Neural crest cell (in vitro differentiated cells): ENCODE measurements at regions not wholly inside any gene's neighbourhood (a gene's known extent, or its start where the extent isn't known, plus 50 kb on each side); places are given as distances from the start of the nearest gene placed in this dataset.

Experiments
- DNase-seq: peaks from one replicate; pipeline ENCODE4 v3.0.0; 2021; ENCODE audit warnings: low read depth, mixed read lengths, low spot score
- H3K27ac Mint-ChIP-seq: one replicate; pipeline ENCODE4 v1.8.0; 2021; ENCODE audit warnings: mild to moderate bottlenecking, mixed read lengths; ENCODE audit not compliant: unreplicated experiment
- H3K27me3 Mint-ChIP-seq: 2 replicates; pipeline ENCODE4 v1.8.0; 2021; ENCODE audit warnings: low read depth, mild to moderate bottlenecking, mixed read lengths
- H3K36me3 Mint-ChIP-seq: 2 replicates; pipeline ENCODE4 v1.8.0; 2021; ENCODE audit warnings: low read depth, mild to moderate bottlenecking, mixed read lengths
- H3K4me1 Mint-ChIP-seq: 2 replicates; pipeline ENCODE4 v1.8.0; 2021; ENCODE audit warnings: mixed read lengths
- H3K4me3 Mint-ChIP-seq: one replicate; pipeline ENCODE4 v1.8.0; 2021; ENCODE audit warnings: mild to moderate bottlenecking, mixed read lengths
- H3K9me3 Mint-ChIP-seq: 2 replicates; pipeline ENCODE4 v1.8.0; 2021; ENCODE audit warnings: mixed read lengths
- TF ChIP-seq, protein P1 (sequence below): fragments of 200-600 bp; sonication (generic); conservative IDR thresholded peaks from 2 replicates; pipeline ENCODE4 v1.5.0; 2021; ENCODE audit warnings: antibody characterized with exemption, mild to moderate bottlenecking

- Mint-ChIP-seq H3K36me3 (no peaks in the 10 kb centered on the region), H3K4me3 (no peak overlapping the region), H3K27me3 (no peaks in the 10 kb centered on the region), H3K9me3 (no peaks in the 10 kb centered on the region), H3K4me1 (no peaks in the 10 kb centered on the region), H3K27ac (no peak overlapping the region)
- DNase-seq = no peak
- TF ChIP-seq, protein P1, sequence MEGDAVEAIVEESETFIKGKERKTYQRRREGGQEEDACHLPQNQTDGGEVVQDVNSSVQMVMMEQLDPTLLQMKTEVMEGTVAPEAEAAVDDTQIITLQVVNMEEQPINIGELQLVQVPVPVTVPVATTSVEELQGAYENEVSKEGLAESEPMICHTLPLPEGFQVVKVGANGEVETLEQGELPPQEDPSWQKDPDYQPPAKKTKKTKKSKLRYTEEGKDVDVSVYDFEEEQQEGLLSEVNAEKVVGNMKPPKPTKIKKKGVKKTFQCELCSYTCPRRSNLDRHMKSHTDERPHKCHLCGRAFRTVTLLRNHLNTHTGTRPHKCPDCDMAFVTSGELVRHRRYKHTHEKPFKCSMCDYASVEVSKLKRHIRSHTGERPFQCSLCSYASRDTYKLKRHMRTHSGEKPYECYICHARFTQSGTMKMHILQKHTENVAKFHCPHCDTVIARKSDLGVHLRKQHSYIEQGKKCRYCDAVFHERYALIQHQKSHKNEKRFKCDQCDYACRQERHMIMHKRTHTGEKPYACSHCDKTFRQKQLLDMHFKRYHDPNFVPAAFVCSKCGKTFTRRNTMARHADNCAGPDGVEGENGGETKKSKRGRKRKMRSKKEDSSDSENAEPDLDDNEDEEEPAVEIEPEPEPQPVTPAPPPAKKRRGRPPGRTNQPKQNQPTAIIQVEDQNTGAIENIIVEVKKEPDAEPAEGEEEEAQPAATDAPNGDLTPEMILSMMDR = no peak
Observed at GRCh38 chr1:104801344-104801743, 1051.6 kb downstream of the AMY1C start.

DNA sequence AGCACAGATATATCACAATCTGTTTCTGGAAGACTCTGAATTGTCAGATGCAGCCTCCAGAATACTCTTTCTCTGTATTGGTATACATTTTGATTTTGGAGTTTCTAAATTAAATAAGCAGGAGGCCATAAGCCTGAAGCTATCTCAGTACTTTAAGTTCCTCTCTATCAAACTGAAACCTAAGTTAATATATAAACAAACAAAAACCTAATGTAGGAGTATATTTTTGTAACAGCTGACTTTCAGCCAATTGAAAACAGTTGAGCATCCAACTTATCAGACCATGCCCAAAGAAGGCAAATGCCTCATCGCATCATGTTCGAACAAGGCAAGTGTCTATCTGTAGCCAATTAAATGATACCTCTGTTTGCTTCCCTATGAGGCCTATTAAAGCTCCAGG lies 1054.4 kb downstream of the AMY1C start:
- Mint-ChIP-seq H3K9me3 (no peaks in the 10 kb centered on the region), H3K27ac (no peak overlapping the region), H3K4me1 (no peaks in the 10 kb centered on the region), H3K27me3 (no peaks in the 10 kb centered on the region), H3K4me3 (no peak overlapping the region), H3K36me3 (no peaks in the 10 kb centered on the region)
- TF ChIP-seq, protein P1 = no peak
- DNase-seq = no peak

GRCh38 chr1:104807590-104807989 lies 1057.9 kb downstream of the AMY1C start:
- Mint-ChIP-seq H3K9me3 (no peaks in the 10 kb centered on the region), H3K27me3 (no peaks in the 10 kb centered on the region), H3K27ac (no peak overlapping the region), H3K4me3 (no peak overlapping the region), H3K36me3 (no peaks in the 10 kb centered on the region), H3K4me1 (no peaks in the 10 kb centered on the region)
- TF ChIP-seq, protein P1 = no peak
- no peak for DNase-seq

DNA sequence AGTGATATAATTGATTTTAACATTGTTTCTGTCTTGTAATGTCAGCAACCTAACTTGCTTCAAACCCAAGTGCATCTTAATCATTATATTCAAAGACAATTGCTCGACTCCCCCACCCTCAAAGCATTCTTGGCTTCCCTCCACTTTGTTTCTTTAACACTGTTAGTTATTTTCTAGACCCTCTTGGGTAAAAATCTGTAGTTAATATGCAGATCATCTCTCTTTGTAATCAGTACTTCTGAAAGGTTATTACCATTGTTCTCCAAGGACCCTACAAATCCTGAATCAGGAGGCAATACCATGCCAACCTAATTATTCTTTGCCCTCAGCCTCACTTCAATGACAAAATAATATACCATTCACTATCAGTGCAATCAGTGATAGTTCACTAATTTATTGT lies 1075.7 kb downstream of the AMY1C start:
- Mint-ChIP-seq H3K4me3 (no peak overlapping the region), H3K36me3 (no peaks in the 10 kb centered on the region), H3K4me1 (no peaks in the 10 kb centered on the region), H3K27me3 (peaks cover 2% of the 10 kb centered on the region), H3K9me3 (peaks cover 5% of the 10 kb centered on the region), H3K27ac (no peak overlapping the region)
- DNase-seq = no peak
- TF ChIP-seq, protein P1 = no peak

DNA sequence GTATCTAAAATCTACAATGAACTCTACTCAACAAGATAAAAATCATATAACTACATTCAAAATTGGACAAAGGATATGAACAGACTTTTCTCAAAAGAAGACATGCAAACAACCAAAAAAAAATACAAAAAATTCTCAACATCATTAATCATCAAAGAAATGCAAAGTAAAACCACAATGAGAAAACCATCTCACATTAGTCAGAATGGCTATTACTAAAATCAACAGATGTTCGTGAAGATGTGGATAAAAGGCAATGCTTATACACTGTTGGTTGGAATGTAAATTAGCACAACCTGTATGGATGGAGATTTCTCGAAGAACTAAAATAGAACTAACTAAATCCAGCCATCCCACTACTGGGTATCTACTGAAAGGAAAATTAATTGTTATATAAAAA lies 1080.8 kb downstream of the AMY1C start:
- Mint-ChIP-seq H3K27me3 (peaks cover 2% of the 10 kb centered on the region), H3K27ac (no peak overlapping the region), H3K4me1 (no peaks in the 10 kb centered on the region), H3K36me3 (peaks cover 3% of the 10 kb centered on the region), H3K4me3 (no peak overlapping the region), H3K9me3 (peaks cover 7% of the 10 kb centered on the region)
- DNase-seq = no peak
- TF ChIP-seq, protein P1 = no peak

DNA sequence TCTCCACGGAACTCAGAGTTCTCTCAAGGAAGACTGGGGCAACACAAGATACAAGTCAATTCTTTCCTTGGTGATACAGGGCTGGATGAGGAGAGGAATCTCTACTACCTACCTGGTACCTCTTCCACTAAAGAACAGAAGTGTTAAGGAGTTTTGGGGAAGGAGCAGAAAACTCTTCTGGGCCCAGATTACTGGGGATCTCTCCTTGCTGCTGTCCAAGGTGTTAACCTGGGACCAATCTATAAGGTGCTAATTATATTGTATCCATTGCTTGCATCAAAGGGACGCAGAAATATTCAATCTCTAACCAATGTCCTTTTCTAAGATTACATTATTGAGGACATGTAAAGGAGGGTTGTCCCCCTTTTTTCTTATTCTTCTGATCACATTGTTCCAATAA lies 1102.5 kb downstream of the AMY1C start:
- Mint-ChIP-seq H3K27ac (no peak overlapping the region), H3K4me3 (no peak overlapping the region), H3K27me3 (no peaks in the 10 kb centered on the region), H3K36me3 (no peaks in the 10 kb centered on the region), H3K4me1 (no peaks in the 10 kb centered on the region), H3K9me3 (no peaks in the 10 kb centered on the region)
- TF ChIP-seq, protein P1 = no peak
- no peak for DNase-seq
